Vagina (tissue), 2 donors: ENCODE measurements at regions not wholly inside any gene's neighbourhood (a gene's known extent, or its start where the extent isn't known, plus 50 kb on each side); places are given as distances from the start of the nearest gene placed in this dataset.

ENCODE experiments used
- DNase-seq, 2 donors: peaks; one replicate each; pipeline ENCODE4 v3.0.0-alpha.2; 2017; ENCODE audit errors: extremely low spot score in 2 of 2
- H3K27ac ChIP-seq: fragments of 200-600 bp; sonication (generic); one replicate; pipeline ENCODE4 v1.5.1; 2019
- H3K27me3 ChIP-seq: fragments of 200-600 bp; sonication (generic); one replicate; pipeline ENCODE4 v1.5.1; 2019
- H3K36me3 ChIP-seq, 2 donors: fragments of 200-600 bp; sonication (generic); one replicate each; pipeline ENCODE4 v1.5.1; 2017 to 2019
- H3K4me1 ChIP-seq: fragments of 200-600 bp; sonication (generic); one replicate; pipeline ENCODE4 v1.5.1; 2019
- H3K4me3 ChIP-seq, 2 donors: fragments of 200-600 bp; sonication (generic); 1 replicate in 1 of 2; 2 replicates in 1 of 2; pipeline ENCODE4 v1.5.1; 2016 to 2019
- H3K9me3 ChIP-seq: fragments of 200-600 bp; sonication (generic); one replicate; pipeline ENCODE4 v1.5.1; 2019
- POLR2A ChIP-seq, 2 donors: fragments of 450-650 bp; IDR thresholded peaks; one replicate each; pipeline ENCODE4 v1.6.1; 2017; ENCODE audit warnings: antibody characterized with exemption in 2 of 2, mild to moderate bottlenecking in 2 of 2, moderate library complexity in 2 of 2
- POLR2AphosphoS5 ChIP-seq, 2 donors: sonication (generic); formaldehyde crosslinking; IDR thresholded peaks; one replicate each; pipeline ENCODE4 v1.9.0; 2017; ENCODE audit warnings: antibody characterized with exemption in 2 of 2, mild to moderate bottlenecking in 2 of 2, low read depth in 1 of 2; ENCODE audit not compliant: insufficient read depth in 1 of 2
- intact Hi-C: fragments of 100-400 bp; cut with DNase I; formaldehyde crosslinking; loops from one replicate; pipeline ENCODE4 v1.15.1; 2023
- TF ChIP-seq, protein P1 (sequence below), 3 experiments: fragments of 450-650 bp in 2 of 3; fragments of 200-600 bp in 1 of 3; sonication (generic) in 1 of 3; IDR thresholded peaks; one replicate each; pipeline ENCODE4 v1.5.1; 2017 to 2019; ENCODE audit warnings: antibody characterized with exemption in 3 of 3, mild to moderate bottlenecking in 2 of 3, moderate library complexity in 2 of 3

DNA sequence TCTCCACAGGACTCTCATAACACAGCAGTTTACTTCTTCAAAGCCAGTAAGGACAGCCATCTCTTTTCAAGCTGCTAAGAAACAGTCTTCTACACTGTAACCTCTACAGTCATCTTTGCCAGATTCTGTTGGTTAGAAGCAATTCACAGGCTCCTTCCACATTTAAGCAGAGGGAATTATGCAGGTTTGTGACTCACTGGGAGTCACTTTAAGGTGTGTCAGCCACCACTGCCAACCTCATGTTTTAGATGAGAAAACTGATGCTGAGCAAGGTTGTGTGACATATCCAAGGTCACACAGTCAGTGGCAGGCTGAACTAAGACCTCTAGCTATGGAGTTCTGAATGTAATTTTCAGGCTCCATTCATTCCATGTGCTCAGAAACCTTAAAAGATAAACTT lies 143.5 kb downstream of the QDPR start:
- intact Hi-C loops, result no loop called here
- no peak overlapping the region for H3K4me3 ChIP-seq
- H3K9me3 ChIP-seq, result no peaks in the 10 kb centered on the region
- no peaks in the 10 kb centered on the region for H3K27me3 ChIP-seq
- H3K36me3 ChIP-seq, result no peaks in the 10 kb centered on the region
- no peak overlapping the region for H3K27ac ChIP-seq
- TF ChIP-seq, protein P1, sequence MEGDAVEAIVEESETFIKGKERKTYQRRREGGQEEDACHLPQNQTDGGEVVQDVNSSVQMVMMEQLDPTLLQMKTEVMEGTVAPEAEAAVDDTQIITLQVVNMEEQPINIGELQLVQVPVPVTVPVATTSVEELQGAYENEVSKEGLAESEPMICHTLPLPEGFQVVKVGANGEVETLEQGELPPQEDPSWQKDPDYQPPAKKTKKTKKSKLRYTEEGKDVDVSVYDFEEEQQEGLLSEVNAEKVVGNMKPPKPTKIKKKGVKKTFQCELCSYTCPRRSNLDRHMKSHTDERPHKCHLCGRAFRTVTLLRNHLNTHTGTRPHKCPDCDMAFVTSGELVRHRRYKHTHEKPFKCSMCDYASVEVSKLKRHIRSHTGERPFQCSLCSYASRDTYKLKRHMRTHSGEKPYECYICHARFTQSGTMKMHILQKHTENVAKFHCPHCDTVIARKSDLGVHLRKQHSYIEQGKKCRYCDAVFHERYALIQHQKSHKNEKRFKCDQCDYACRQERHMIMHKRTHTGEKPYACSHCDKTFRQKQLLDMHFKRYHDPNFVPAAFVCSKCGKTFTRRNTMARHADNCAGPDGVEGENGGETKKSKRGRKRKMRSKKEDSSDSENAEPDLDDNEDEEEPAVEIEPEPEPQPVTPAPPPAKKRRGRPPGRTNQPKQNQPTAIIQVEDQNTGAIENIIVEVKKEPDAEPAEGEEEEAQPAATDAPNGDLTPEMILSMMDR (IDR thresholded peaks at IDR 0.05), result no peak
- TF ChIP-seq POLR2AphosphoS5 (IDR thresholded peaks at IDR 0.05; ENCODE audit: insufficient read depth in 1 of 2, low read depth in 1 of 2), result no peak
- TF ChIP-seq POLR2A (IDR thresholded peaks at IDR 0.05), result no peak
- H3K4me1 ChIP-seq, result no peaks in the 10 kb centered on the region
- no peak for DNase-seq

DNA sequence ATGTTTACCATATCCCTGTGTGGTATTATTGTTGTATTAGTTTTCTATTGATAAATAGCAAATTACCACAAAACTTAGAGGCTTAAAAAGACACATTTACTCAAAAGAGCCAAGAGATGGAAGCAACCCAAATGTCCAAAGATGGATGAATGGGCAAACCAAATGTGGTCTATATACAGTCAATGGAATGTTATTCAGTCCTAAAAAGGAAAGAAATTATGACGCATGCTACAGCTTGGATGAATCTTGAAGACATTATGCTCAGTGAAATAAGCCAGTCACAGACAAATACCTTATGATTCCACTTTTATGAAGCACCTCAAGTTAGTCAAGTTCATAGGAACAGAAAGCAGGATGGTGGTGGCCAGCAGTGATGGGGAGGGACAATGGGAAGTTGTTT lies 144.7 kb downstream of the QDPR start:
- no peaks in the 10 kb centered on the region for H3K9me3 ChIP-seq
- no peaks in the 10 kb centered on the region for H3K27me3 ChIP-seq
- H3K4me1 ChIP-seq, result no peaks in the 10 kb centered on the region
- no peak for DNase-seq
- no peak overlapping the region for H3K27ac ChIP-seq
- H3K36me3 ChIP-seq, result no peaks in the 10 kb centered on the region
- intact Hi-C loops, result no loop called here
- no peak overlapping the region for H3K4me3 ChIP-seq
- TF ChIP-seq, protein P1 (IDR thresholded peaks at IDR 0.05), result no peak
- TF ChIP-seq POLR2A (IDR thresholded peaks at IDR 0.05), result no peak
- TF ChIP-seq POLR2AphosphoS5 (IDR thresholded peaks at IDR 0.05; ENCODE audit: insufficient read depth in 1 of 2, low read depth in 1 of 2), result no peak

DNA sequence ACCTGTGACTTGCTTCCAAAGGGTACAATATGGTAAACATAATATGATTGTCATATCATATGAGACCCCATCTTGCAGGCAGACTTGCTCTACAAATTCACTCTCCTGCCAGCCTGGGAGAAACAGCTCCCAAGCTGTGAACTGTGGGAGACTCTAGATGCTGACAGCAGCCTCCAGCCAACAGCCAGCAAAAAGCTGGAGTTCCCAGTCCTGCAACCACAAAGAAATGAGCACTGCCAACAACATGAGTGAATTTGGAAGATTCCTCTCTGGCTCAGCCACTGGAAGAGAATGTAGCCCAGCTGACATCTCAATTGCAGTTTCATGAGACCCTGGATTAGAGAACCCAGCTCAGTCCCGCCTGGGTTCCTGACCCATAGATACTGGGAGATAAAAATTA lies 145.4 kb downstream of the QDPR start:
- intact Hi-C loops, result no loop called here

DNA sequence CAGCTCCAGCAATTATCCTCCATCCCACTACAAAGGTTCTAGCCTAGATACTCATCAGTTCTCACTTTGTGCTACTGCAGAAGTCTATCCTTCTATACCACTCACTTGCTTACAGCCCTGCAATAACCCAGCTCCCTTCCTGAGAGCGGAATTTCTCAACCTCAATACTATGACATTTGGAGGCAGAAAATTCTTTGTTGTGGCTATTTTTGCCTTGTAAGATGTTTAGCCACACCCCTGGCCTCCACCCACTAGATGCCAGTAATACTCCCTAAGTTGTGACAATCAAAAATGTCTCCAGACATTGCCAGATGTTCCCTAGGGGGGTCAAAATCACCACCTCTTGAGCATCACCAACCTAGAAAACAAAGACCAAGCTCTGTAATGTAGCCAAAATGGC lies 149.5 kb downstream of the QDPR start:
- Histone ChIP-seq H3K27me3 (no peaks in the 10 kb centered on the region), H3K4me1 (no peaks in the 10 kb centered on the region), H3K36me3 (no peaks in the 10 kb centered on the region), H3K4me3 (no peak overlapping the region), H3K9me3 (no peaks in the 10 kb centered on the region), H3K27ac (no peak overlapping the region)
- TF ChIP-seq, protein P1 (IDR thresholded peaks at IDR 0.05), result no peak
- TF ChIP-seq POLR2AphosphoS5 (IDR thresholded peaks at IDR 0.05; ENCODE audit: insufficient read depth in 1 of 2, low read depth in 1 of 2) (no peak), POLR2A (IDR thresholded peaks at IDR 0.05) (no peak)
- intact Hi-C loops, result no loop called here
- no peak for DNase-seq

More for the DNA sequence above, 145.4 kb downstream of the QDPR start:
- Histone ChIP-seq H3K4me1 (no peaks in the 10 kb centered on the region), H3K4me3 (no peak overlapping the region), H3K27me3 (no peaks in the 10 kb centered on the region), H3K27ac (no peak overlapping the region), H3K36me3 (no peaks in the 10 kb centered on the region), H3K9me3 (no peaks in the 10 kb centered on the region)
- DNase-seq, result no peak
- TF ChIP-seq POLR2AphosphoS5 (IDR thresholded peaks at IDR 0.05; ENCODE audit: insufficient read depth in 1 of 2, low read depth in 1 of 2) (no peak), POLR2A (IDR thresholded peaks at IDR 0.05) (no peak)
- TF ChIP-seq, protein P1 (IDR thresholded peaks at IDR 0.05), result no peak

DNA sequence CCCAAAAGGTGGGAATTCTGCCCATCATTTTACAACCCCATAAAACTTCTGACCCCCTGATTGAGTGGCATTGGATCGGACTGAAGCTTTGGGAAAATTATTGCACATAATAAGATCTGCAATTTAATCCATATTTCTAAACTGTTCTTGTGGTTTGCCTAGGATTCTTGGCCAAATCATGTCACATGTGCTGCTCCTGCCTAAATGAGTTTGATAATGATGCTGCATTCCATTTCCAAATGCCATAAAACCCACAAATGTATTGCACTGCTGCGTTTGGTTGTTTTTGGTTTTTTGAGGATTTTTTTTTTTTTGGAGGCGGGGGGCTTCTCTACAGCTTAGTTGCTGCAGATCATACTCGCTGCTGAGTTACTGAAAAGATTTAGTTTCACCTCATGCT lies 153.6 kb downstream of the QDPR start:
- no peak overlapping the region for H3K4me3 ChIP-seq

More for the DNA sequence above, 153.6 kb downstream of the QDPR start:
- intact Hi-C loops, result loop anchor here (10.0 kb wide), 1 partner anchor 107 kb away; no protein-coding TSS in a partner anchor
- Histone ChIP-seq H3K9me3 (no peaks in the 10 kb centered on the region), H3K36me3 (no peaks in the 10 kb centered on the region), H3K4me1 (no peaks in the 10 kb centered on the region), H3K27ac (no peak overlapping the region), H3K27me3 (no peaks in the 10 kb centered on the region)
- DNase-seq, result no peak
- TF ChIP-seq POLR2AphosphoS5 (IDR thresholded peaks at IDR 0.05; ENCODE audit: insufficient read depth in 1 of 2, low read depth in 1 of 2), result no peak
- TF ChIP-seq, protein P1 (IDR thresholded peaks at IDR 0.05), result no peak
- no peak for TF ChIP-seq POLR2A (IDR thresholded peaks at IDR 0.05)
